Peyer's patch (tissue), 4 donors: ENCODE measurements at regions not wholly inside any gene's neighbourhood (a gene's known extent, or its start where the extent isn't known, plus 50 kb on each side); places are given as distances from the start of the nearest gene placed in this dataset.

Experiments
- CTCF ChIP-seq, 6 experiments: fragments of 450-650 bp in 4 of 6; fragments of 200-600 bp in 2 of 6; sonication (generic) in 1 of 6; IDR thresholded peaks; one replicate each; pipeline ENCODE4 v1.5.1; 2017 to 2019; ENCODE audit warnings: antibody characterized with exemption in 6 of 6, mild to moderate bottlenecking in 3 of 6, moderate library complexity in 1 of 6
- POLR2A ChIP-seq, 2 donors: fragments of 450-650 bp; IDR thresholded peaks; one replicate each; pipeline ENCODE4 v1.5.1; 2017; ENCODE audit warnings: antibody characterized with exemption in 2 of 2, mild to moderate bottlenecking in 2 of 2, moderate library complexity in 2 of 2

GRCh38 chr3:43789028-43789427 lies 98.3 kb downstream of the ABHD5 start:
- TF ChIP-seq CTCF (IDR thresholded peaks at IDR 0.05) (no peak), POLR2A (IDR thresholded peaks at IDR 0.05) (no peak)
